HG03565 (cell line): ENCODE measurements at regions not wholly inside any gene's neighbourhood (a gene's known extent, or its start where the extent isn't known, plus 50 kb on each side); places are given as distances from the start of the nearest gene placed in this dataset.
"Not testable (repeated sequence)": the region's sequence is repeated elsewhere in the genome, so short reads cannot be mapped to it uniquely, and the experiment has no call there.

Experiments
- ATAC-seq: cut with Tn5 transposase; IDR thresholded peaks from one replicate; pipeline ENCODE4 v1.9.1; 2021; ENCODE audit warnings: mild to moderate bottlenecking, moderate library complexity; ENCODE audit not compliant: unreplicated experiment

DNA sequence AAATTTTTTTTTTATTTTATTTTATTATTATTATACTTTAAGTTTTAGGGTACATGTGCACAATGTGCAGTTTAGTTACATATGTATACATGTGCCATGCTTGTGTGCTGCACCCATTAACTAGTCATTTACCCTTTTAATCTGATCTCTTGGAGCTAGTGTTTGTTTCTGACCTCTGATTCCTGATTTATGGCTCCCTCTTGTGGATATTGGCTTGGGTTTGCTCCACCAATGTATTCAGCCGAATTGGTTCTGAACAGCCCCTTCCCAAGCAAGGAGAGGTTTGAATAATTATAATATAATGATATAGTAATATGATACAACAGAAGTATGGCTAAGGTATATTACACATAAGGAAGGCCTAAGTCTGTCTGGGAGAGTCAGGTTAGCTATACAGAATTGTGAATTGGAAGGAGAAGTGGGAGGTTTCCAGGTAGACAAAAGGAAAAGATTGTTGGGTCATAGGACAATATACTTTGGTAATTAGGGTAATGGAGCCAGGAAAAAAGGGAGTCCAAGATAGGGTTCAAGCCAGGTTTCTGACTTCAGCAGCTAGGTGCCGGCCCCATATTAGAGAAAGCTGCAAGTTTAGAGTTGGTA lies 53.1 kb upstream of the HMCN1 start:
- ATAC-seq = peak; percentile 57

DNA sequence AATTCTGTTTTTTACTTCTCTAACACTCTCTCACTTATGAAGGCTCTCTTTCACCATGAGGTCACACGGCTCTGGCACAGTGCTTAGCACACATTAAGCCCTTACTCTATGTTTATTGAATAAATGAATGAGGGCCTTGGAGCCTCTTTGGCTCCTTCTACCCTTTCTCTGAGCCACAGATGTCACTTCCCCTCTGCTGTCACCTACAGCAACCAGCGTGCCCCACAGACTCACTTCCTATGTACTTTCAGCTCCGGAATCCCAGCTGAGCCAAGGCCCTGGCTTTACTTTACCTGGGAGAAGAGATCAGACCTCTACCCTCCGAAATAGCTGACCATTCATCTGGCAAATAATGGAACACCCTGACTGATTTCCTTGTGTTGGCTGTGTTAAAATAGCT lies 53.7 kb upstream of the HMCN1 start:
- no peak for ATAC-seq

GRCh38 chr1:185679220-185679619 lies 55.0 kb upstream of the HMCN1 start:
- no peak for ATAC-seq

DNA sequence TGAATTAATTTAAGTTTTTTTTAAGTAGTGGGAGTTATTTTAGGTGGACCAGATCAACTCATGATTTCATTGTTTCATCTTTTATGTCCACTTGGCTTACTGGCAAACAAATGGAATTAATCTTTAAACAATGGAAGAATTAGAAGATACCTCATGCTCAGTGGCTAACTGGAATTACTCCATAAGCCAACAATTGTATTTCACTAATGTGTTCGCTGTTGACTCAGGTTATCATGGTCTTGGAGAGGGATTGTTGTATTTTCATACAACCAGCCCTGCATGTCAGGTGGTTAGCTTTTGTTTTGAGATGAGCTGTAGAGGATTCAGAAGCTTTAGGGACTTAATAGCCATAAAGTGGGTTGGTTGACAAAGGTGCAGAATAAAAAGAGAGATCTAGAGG lies 57.2 kb upstream of the HMCN1 start:
- ATAC-seq = no peak

DNA sequence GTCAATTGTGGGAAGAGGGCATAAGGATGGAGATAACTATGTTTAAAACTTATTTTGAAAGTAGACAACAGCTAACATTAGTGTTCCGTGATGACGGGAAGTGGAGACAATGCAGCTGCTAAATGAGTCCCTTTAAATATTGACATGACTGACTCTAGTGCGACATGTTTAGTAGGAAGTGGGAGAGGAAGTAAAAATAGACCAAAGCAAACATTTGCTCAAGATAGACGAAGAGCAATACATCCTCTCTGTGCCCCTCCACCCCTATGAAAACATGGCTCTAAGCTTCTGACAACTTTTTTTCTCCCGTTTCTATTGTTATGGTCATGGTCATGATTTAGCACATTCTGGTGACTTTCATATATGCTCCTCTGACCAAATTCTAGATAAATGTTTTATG lies 60.0 kb upstream of the HMCN1 start:
- no peak for ATAC-seq

- no peak for ATAC-seq
Measured at GRCh38 chr1:185672719-185673360, 61.4 kb upstream of the HMCN1 start.

DNA sequence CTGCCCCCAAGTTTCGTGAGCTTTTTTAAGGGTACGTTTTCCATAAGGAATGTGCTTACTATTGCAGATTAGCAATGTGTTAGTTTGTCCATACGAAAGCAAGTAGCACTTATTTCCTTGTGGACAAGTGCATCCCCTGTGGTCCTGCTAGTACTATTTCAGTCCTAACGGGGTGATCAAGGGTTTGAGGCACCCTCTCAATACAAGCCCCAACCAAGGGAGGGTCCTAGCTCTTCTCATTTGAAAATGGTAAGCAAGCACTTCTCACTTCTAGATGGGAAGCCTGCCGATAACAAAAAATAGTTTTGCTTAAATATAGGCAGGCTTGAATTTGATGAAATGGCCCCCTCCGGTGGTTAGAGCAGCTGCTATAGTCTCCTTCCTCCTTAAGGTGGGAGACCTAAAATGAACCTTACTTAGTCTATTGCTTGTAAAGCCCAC lies 64.0 kb upstream of the HMCN1 start:
- no peak for ATAC-seq

DNA sequence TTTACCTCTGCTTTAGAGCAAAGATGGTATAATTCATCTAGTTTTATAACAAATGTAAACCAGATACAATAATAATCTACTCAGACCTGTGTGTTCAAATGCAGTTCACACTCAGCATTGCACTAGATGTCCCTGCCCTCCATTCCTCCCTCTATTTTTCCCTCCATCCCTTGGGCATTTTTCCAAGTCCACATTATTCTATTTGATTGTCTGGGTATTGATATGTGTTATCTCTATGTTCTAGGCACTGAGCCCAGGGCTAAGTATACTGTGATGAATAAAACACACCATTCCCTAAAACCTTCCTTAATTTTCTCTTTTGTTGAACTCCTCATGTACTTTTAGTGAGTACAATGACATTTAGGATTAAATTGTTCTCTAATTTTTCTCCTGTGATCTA lies 66.2 kb upstream of the HMCN1 start:
- ATAC-seq = no peak

DNA sequence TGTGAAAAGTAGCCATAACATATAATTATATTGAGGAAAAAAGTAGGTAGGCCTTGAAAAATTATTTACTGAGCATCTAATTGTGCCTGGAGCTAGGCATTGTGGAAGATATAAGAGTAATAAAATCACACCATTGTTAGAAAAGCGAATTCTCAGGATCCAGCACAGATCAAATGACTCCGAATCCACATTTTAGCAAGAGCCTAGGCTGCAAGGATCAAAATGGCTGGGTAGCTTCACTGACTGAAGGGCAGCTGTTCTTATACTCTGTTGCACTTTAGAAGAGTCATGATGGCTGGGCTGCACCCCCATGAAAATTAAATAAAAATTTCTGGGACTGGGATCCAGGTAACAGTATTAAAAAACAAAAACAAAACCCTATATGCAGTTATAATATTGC lies 67.6 kb upstream of the HMCN1 start:
- ATAC-seq = no peak

DNA sequence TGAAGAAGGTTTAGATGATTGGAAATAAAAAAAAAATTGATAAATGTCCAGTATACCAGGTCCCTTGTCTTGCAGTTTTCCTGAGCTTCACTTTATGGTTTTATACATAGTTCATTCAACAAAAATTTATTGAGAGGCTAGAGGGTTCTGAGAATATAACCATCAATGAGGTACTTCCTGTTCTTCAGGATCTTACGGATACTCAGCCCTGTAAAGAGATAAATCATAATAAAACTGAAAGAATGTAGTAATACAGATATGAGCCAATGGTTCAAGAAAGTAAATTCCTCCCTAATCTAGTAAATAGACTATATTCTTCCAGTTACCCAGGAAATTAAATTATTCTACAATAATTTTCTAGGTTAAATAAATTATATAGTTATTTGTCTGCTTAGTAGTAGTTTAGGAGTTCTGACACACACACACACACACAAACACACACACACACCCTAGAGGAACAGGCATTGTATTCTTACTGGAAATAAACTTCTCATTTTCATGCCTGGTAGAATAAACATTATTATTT lies 70.4 kb upstream of the HMCN1 start:
- ATAC-seq = no peak

- ATAC-seq = no peak
Measured at GRCh38 chr1:185663332-185663731, 70.9 kb upstream of the HMCN1 start.

DNA sequence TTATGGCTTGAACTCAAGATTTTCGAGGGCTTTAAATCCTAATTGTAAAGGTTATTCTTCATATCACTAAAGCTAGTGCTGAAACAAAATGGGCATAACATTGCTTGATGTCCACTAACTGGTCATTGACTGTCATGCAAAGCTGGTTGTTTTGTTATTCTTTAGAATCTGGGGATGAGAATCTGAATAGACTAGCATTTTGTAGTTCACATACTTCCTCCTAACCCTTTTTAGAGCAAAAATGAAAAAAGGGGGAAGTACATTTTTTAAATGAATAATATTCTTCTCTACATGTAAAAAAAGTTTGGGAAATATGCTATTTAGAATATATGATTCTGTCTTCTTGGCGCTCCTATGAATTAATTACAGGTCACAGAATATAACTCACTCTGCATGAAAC lies 72.2 kb upstream of the HMCN1 start:
- ATAC-seq = no peak

GRCh38 chr1:185656663-185657062 lies 77.5 kb upstream of the HMCN1 start:
- ATAC-seq = no peak

DNA sequence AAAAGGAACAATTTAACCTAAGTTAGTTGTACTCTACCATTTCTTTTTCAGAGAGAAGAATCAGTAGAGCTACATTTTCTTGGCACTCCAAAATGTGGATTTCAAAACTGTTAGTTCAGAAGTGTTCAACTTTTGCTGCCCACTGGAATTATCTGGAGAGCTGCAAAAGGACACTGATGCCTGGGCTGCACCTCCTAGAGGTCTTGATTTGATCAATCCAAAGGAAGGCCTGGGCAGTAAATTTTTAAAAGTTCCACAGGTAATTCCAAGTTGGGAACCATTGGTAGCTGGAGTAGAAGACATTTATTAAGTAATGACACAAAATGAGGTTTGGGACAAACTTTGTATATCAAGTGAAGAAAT lies 79.3 kb upstream of the HMCN1 start:
- ATAC-seq = no peak

GRCh38 chr1:185654199-185654951 lies 79.8 kb upstream of the HMCN1 start:
- ATAC-seq = no peak

DNA sequence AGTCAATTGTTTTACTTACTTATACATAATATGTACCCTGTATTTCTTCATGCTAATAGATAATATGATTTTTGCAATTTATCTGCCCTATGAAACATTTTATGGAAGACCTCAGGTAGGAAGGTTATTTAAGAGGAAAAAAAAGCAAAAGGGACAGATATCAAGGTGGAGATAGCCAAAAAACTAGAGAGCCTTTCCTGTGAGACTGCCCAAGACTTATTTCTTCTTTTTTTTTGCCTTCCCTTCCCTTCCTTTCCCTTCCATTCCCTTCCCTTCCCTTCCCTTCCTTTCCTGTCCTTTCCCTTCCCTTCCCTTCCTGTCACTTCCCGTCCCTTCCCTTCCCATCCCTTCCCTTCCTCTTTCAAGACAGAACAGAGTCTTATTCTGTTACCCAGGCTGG lies 80.6 kb upstream of the HMCN1 start:
- no peak for ATAC-seq

- no peak for ATAC-seq
Measured at GRCh38 chr1:185652348-185652747, 81.8 kb upstream of the HMCN1 start.

DNA sequence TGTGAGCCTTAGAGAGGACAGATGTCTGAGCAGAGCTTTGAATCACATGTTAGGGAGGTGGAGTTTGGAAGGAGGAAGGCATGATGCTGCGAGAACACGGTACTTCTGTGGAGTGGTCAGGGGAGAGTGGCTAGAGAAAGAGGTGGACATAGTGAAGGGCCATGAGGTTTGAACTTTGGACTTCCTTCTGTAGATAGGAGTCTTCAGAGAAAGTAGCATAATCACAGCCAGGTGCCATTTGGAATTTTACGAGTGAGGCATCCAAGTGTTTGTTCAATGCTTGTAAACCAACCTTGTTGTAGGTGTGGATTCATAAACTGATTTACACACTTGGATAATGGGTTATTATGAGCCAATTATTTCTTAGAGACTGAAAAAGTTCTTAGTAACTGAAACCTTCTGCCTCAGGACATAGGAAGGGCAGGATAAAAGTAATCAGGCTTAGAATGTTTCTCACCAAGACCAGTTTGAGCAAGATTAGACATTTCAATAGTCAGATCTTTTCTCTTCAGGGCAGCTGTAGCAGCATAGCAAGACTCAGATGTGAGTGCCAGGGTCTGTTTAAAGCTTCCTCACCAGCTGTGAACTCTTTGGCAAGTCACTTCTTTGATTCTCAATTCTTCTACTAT lies 83.5 kb upstream of the HMCN1 start:
- ATAC-seq = no peak

- no peak for ATAC-seq
Measured at GRCh38 chr1:185648858-185649589, 85.2 kb upstream of the HMCN1 start.

DNA sequence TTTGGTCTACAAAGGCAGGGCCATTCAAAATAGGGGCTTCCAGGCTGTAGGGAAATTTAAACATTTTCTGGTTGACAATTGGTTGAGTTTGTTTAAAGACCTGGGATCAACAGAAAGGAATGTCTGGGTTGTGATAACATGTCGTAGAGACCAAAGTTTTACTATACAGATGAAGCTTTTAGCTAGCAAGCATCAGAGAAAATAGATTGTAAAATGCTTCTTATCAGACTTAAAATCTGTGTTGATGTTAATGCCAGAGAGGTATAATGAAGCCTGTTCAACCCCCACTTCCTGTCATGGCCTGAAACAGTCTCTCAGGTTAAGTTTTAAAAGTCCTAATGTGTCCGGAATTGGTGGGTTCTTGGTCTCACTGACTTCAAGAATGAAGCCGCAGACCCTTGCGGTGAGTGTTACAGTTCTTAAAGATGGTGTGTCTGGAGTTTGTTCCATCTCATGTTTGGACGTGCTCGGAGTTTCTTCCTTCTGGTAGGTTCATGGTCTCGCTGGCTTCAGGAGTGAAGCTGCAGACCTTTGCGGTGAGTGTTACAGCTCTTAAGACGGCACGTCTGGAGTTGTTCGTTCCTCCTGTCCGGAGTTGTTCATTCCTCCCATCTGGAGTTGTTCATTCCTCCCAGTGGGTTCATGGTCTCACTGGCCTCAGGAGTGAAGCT lies 86.5 kb upstream of the HMCN1 start:
- ATAC-seq = not testable (repeated sequence)
